Smooth muscle cell of the brain vasculature (primary cell): ENCODE measurements at regions not wholly inside any gene's neighbourhood (a gene's known extent, or its start where the extent isn't known, plus 50 kb on each side); places are given as distances from the start of the nearest gene placed in this dataset.
"Not testable (repeated sequence)": the region's sequence is repeated elsewhere in the genome, so short reads cannot be mapped to it uniquely, and the experiment has no call there.

Experiments
- DNase-seq: peaks from one replicate; pipeline ENCODE4 v3.0.0-alpha.2; 2012; ENCODE audit warnings: low read depth, low spot score

- DNase-seq: no peak
Measured at GRCh38 chr13:50451609-50452008, 391.9 kb downstream of the DLEU7 start.

- no peak for DNase-seq
Measured at GRCh38 chr13:50452028-50452427, 391.5 kb downstream of the DLEU7 start.

- no peak for DNase-seq
Measured at GRCh38 chr13:50452756-50453155, 390.7 kb downstream of the DLEU7 start.

- DNase-seq: no peak
Measured at GRCh38 chr13:50453188-50453587, 390.3 kb downstream of the DLEU7 start.

- DNase-seq: no peak
Measured at GRCh38 chr13:50456111-50456510, 387.4 kb downstream of the DLEU7 start.

- DNase-seq: no peak
Measured at GRCh38 chr13:50457415-50458393, 385.8 kb downstream of the DLEU7 start.

- DNase-seq: no peak
Measured at GRCh38 chr13:50459046-50459445, 384.4 kb downstream of the DLEU7 start.

GRCh38 chr13:50459658-50460057 lies 383.8 kb downstream of the DLEU7 start:
- DNase-seq: no peak

- DNase-seq: no peak
Measured at GRCh38 chr13:50460358-50460757, 383.1 kb downstream of the DLEU7 start.

- DNase-seq: no peak
Measured at GRCh38 chr13:50461189-50461588, 382.3 kb downstream of the DLEU7 start.

- DNase-seq: no peak
Measured at GRCh38 chr13:50463719-50464118, 379.8 kb downstream of the DLEU7 start.

- no peak for DNase-seq
Measured at GRCh38 chr13:50464349-50465251, 378.9 kb downstream of the DLEU7 start.

- no peak for DNase-seq
Measured at GRCh38 chr13:50466456-50466855, 377.0 kb downstream of the DLEU7 start.

- no peak for DNase-seq
Measured at GRCh38 chr13:50467156-50468110, 376.1 kb downstream of the DLEU7 start.

GRCh38 chr13:50468849-50469669 lies 374.4 kb downstream of the DLEU7 start:
- DNase-seq: no peak

- DNase-seq: not testable (repeated sequence)
Measured at GRCh38 chr13:50473050-50473449, 370.4 kb downstream of the DLEU7 start.

- DNase-seq: no peak
Measured at GRCh38 chr13:50474088-50474662, 369.3 kb downstream of the DLEU7 start.

GRCh38 chr13:50476577-50477285 lies 366.8 kb downstream of the DLEU7 start:
- DNase-seq: no peak

GRCh38 chr13:50481936-50482335 lies 361.6 kb downstream of the DLEU7 start:
- no peak for DNase-seq
